ENCODE measurements at regions not wholly inside any gene's neighbourhood (a gene's known extent, or its start where the extent isn't known, plus 50 kb on each side); places are given as distances from the start of the nearest gene placed in this dataset.
"Not testable (repeated sequence)": the region's sequence is repeated elsewhere in the genome, so short reads cannot be mapped to it uniquely, and the experiment has no call there.

DNA sequence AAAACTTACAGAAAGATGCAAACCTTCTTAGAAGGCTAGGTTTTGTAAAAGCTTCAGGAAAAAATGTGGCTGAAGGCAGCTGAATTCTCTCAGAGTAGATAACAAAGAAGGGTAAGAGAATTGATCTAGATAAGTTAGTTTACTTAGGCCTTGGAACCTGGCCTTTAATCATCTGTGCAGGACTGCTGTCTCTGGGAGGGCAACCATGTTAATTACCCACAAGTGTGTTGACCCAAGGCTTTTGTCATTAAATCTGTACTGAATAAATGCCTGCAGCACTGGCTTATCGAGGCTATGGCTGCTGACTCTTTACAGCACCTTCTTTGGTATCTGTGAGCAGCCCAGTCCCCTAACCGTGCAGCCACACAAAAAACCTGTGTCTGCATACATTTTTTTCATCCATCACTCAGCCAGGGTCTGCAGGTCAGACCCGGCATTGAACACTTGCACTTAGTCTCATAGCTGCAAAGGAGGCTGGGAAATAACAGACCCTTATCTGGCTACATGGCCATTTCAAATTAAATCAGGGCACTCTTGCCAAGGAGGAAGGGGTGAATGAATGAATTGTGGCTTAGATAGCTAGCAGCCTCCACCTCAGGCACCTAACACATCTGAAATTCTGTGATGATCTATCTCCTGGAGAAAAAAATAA is 86.4 kb upstream of the EPCAM start:
- Histone ChIP-seq H3K4me3 (no peak overlapping the region), H3F3A (ENCODE audit: insufficient read depth, low read depth) (peaks cover 16% of the 10 kb centered on the region), H3K4me2 (no peak overlapping the region), H3K79me2 (ENCODE audit: low read depth) (no peaks in the 10 kb centered on the region), H3K9me3 (ENCODE audit: insufficient read depth, low read depth) (no peaks in the 10 kb centered on the region), H3K4me1 (replicated peaks; ENCODE audit: insufficient read depth) (0 out of 2 replicates have a peak, but pooled peaks cover 3% of the 10 kb centered on the region), H3K36me3 (ENCODE audit: low read depth) (no peaks in the 10 kb centered on the region), H3K27me3 (ENCODE audit: insufficient read depth, low read depth) (no peaks in the 10 kb centered on the region), H3K27ac (no peak overlapping the region), H2AFZ (no peak overlapping the region), H3K9me2 (ENCODE audit: insufficient read depth) (no peaks in the 10 kb centered on the region), H4K20me1 (ENCODE audit: insufficient read depth) (no peaks in the 10 kb centered on the region)
- BruUV-seq (replicated peaks): no TSS peak
- intact Hi-C loops (cut with micrococcal nuclease; ENCODE audit: unreplicated experiment): no loop called here
- no peak for TF ChIP-seq EZH2 (IDR thresholded peaks at IDR 0.05; ENCODE audit: low read depth)
- TF ChIP-seq, protein P1, sequence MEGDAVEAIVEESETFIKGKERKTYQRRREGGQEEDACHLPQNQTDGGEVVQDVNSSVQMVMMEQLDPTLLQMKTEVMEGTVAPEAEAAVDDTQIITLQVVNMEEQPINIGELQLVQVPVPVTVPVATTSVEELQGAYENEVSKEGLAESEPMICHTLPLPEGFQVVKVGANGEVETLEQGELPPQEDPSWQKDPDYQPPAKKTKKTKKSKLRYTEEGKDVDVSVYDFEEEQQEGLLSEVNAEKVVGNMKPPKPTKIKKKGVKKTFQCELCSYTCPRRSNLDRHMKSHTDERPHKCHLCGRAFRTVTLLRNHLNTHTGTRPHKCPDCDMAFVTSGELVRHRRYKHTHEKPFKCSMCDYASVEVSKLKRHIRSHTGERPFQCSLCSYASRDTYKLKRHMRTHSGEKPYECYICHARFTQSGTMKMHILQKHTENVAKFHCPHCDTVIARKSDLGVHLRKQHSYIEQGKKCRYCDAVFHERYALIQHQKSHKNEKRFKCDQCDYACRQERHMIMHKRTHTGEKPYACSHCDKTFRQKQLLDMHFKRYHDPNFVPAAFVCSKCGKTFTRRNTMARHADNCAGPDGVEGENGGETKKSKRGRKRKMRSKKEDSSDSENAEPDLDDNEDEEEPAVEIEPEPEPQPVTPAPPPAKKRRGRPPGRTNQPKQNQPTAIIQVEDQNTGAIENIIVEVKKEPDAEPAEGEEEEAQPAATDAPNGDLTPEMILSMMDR (conservative IDR thresholded peaks at IDR 0.05): no peak
- ChIA-PET POLR2A (ENCODE audit: unreplicated experiment) (no interaction called here), CTCF (no interaction called here)
- no peak for DNase-seq

DNA sequence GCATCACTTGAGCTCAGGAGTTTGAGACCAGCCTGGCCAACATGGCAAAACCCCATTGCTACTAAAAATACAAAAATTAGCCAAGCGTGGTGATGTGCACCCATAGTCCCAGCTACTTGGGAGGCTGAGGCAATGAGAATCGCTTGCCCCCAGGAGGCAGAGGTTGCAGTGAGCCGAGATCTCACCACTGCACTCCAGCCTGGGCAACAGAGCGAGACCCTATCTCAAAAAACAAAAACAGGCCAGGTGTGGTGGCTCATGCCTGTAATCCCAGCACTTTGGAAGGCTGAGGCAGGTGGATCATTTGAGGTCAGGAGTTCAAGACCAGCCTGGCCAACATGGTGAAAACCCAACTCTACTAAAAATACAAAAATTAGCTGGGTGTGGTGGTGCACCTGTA is 89.6 kb upstream of the EPCAM start:
- H3K9me3 ChIP-seq (ENCODE audit: insufficient read depth, low read depth); H3K9me2 ChIP-seq (ENCODE audit: insufficient read depth); H3K4me1 ChIP-seq (replicated peaks; ENCODE audit: insufficient read depth); H4K20me1 ChIP-seq (ENCODE audit: insufficient read depth); H3K27me3 ChIP-seq (ENCODE audit: insufficient read depth, low read depth); H3K27ac ChIP-seq; H3K36me3 ChIP-seq (ENCODE audit: low read depth); intact Hi-C loops (cut with micrococcal nuclease; ENCODE audit: unreplicated experiment); H3K4me3 ChIP-seq; H3K79me2 ChIP-seq (ENCODE audit: low read depth); DNase-seq; POLR2A ChIA-PET (ENCODE audit: unreplicated experiment); H3K4me2 ChIP-seq; H2AFZ ChIP-seq; BruUV-seq (replicated peaks): not testable (repeated sequence)
- H3F3A ChIP-seq (ENCODE audit: insufficient read depth, low read depth): peaks cover 16% of the 10 kb centered on the region
- CTCF ChIA-PET: interaction anchor here (0.6 kb wide), 1 partner anchor 10 kb away, joined by 5 read pairs; no protein-coding TSS in a partner anchor

DNA sequence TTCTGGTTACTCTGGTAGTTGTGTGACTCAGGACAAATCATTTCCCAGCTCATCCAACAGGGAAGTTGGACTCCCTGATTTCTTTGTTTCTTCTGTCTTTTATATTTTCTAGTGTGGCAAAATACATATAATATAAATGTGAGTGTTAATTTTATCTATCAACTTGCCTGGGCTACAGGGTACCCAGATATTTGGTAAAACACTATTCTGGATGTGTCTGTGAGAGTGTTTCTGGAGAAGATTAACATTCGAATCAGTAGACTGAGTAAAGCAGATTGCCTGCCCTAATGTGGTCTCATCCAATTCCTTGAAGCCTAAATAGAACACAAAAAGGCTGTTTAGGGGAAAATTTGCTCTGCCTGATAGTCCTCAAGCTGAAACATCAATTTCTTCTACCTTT is 91.1 kb upstream of the EPCAM start:
- peaks cover 12% of the 10 kb centered on the region for H3K4me1 ChIP-seq (replicated peaks; ENCODE audit: insufficient read depth)
- TF ChIP-seq, protein P1 (conservative IDR thresholded peaks at IDR 0.05): no peak
- TF ChIP-seq EZH2 (IDR thresholded peaks at IDR 0.05; ENCODE audit: low read depth): no peak
- no peaks in the 10 kb centered on the region for H3K9me3 ChIP-seq (ENCODE audit: insufficient read depth, low read depth)
- H3K4me3 ChIP-seq: no peak overlapping the region
- H4K20me1 ChIP-seq (ENCODE audit: insufficient read depth): no peaks in the 10 kb centered on the region
- intact Hi-C loops (cut with micrococcal nuclease; ENCODE audit: unreplicated experiment): no loop called here
- ChIA-PET POLR2A (ENCODE audit: unreplicated experiment) (interaction anchor here (0.6 kb wide), 1 partner anchor 88 kb away, joined by 3 read pairs; no protein-coding TSS in a partner anchor), CTCF (no interaction called here)
- no peaks in the 10 kb centered on the region for H3K79me2 ChIP-seq (ENCODE audit: low read depth)
- H2AFZ ChIP-seq: no peak overlapping the region
- no peak overlapping the region for H3K4me2 ChIP-seq
- no TSS peak for BruUV-seq (replicated peaks)
- H3K9me2 ChIP-seq (ENCODE audit: insufficient read depth): no peaks in the 10 kb centered on the region
- no peak overlapping the region for H3K27ac ChIP-seq
- H3K36me3 ChIP-seq (ENCODE audit: low read depth): no peaks in the 10 kb centered on the region
- peaks cover 14% of the 10 kb centered on the region; the same call in 1 of the 2 replicates for H3F3A ChIP-seq (ENCODE audit: insufficient read depth, low read depth)
- no peak for DNase-seq
- no peaks in the 10 kb centered on the region for H3K27me3 ChIP-seq (ENCODE audit: insufficient read depth, low read depth)

DNA sequence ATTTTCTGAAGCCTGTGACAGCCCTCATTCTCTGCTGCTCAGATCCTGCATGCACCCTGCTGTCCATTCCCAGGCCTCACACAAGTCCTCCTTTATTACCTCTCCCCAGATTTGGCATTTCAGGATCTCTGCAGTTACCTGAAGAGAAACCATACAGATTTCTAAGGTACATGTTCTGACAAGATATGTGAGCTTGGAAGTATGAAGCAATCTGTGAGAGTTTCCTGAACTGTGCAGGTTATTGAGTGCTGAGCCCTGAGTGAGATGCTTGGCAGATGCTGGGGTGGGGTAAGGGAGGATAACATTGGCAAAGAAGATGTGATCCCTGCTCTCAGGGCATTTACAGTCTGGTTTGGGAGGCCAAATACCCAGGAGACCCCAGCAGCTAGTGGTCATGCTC is 91.9 kb upstream of the EPCAM start:
- H3K79me2 ChIP-seq (ENCODE audit: low read depth): no peaks in the 10 kb centered on the region
- H3K9me3 ChIP-seq (ENCODE audit: insufficient read depth, low read depth): no peaks in the 10 kb centered on the region
- H4K20me1 ChIP-seq (ENCODE audit: insufficient read depth): no peaks in the 10 kb centered on the region
- DNase-seq: peak in 1 of 2 experiments; percentile 19
- H2AFZ ChIP-seq: no peak overlapping the region
- ChIA-PET POLR2A (ENCODE audit: unreplicated experiment) (no interaction called here), CTCF (no interaction called here)
- H3K36me3 ChIP-seq (ENCODE audit: low read depth): no peaks in the 10 kb centered on the region
- H3F3A ChIP-seq (ENCODE audit: insufficient read depth, low read depth): peaks cover 12% of the 10 kb centered on the region; the same call in 1 of the 2 replicates
- H3K9me2 ChIP-seq (ENCODE audit: insufficient read depth): no peaks in the 10 kb centered on the region
- H3K27me3 ChIP-seq (ENCODE audit: insufficient read depth, low read depth): no peaks in the 10 kb centered on the region
- no peak overlapping the region for H3K4me3 ChIP-seq
- H3K27ac ChIP-seq: no peak overlapping the region
- no peak overlapping the region for H3K4me2 ChIP-seq
- TF ChIP-seq, protein P1 (conservative IDR thresholded peaks at IDR 0.05): no peak
- TF ChIP-seq EZH2 (IDR thresholded peaks at IDR 0.05; ENCODE audit: low read depth): no peak
- intact Hi-C loops (cut with micrococcal nuclease; ENCODE audit: unreplicated experiment): no loop called here
- no TSS peak for BruUV-seq (replicated peaks)
- peaks cover 20% of the 10 kb centered on the region for H3K4me1 ChIP-seq (replicated peaks; ENCODE audit: insufficient read depth)

All from PC-9 (cell line).